Panc1 (cell line): ENCODE measurements at regions not wholly inside any gene's neighbourhood (a gene's known extent, or its start where the extent isn't known, plus 50 kb on each side); places are given as distances from the start of the nearest gene placed in this dataset.

Source experiments
- ATAC-seq: fragments of 200-7000 bp; cut with Tn5 transposase; 2 replicates; pipeline ENCODE4 v1.9.1; 2020; ENCODE audit warnings: mild to moderate bottlenecking, moderate library complexity
- BruUV-seq: library from RNA; stranded (reverse); fragments of 400-500 nt; replicated peaks from 2 replicates; lab custom pipeline; 2021; lab: Mats Ljungman, UMichigan
- CTCF ChIA-PET: fragments of 300-600 bp; sonication (Branson Sonifier 250); formaldehyde crosslinking; loops from one replicate; lab custom pipeline; 2022; ENCODE audit warnings: antibody characterized with exemption; lab: Charles Lee
- POLR2A ChIA-PET: fragments of 300-600 bp; sonication (Branson Sonifier 250); formaldehyde crosslinking; loops from one replicate; lab custom pipeline; 2022; ENCODE audit warnings: antibody characterized with exemption; lab: Charles Lee
- DNase-seq: peaks from one replicate; pipeline ENCODE4 v3.0.0-alpha.2; 2010; ENCODE audit warnings: low read depth, low spot score
- H3K27ac ChIP-seq: 2 replicates; pipeline ENCODE4 v1.5.1; 2011; ENCODE audit warnings: mild to moderate bottlenecking, low read length, inconsistent platforms
- H3K27me3 ChIP-seq: fragments of 200-500 bp; sonication (Bioruptor generic); 2 replicates; pipeline ENCODE4 v1.6.0; 2014; ENCODE audit warnings: low read length, inconsistent platforms; ENCODE audit not compliant: control insufficient read depth, insufficient read depth
- H3K36me3 ChIP-seq: fragments of 200-500 bp; sonication (Bioruptor generic); 2 replicates; pipeline ENCODE4 v1.5.1; 2014; ENCODE audit warnings: inconsistent platforms, mild to moderate bottlenecking, low read length, moderate library complexity; ENCODE audit not compliant: control insufficient read depth, insufficient read depth
- H3K4me1 ChIP-seq: 2 replicates; pipeline ENCODE4 v1.5.1; 2011; ENCODE audit warnings: inconsistent platforms, mild to moderate bottlenecking, low read length, moderate library complexity; ENCODE audit not compliant: control insufficient read depth, insufficient read depth
- H3K4me3 ChIP-seq, 2 experiments: 2 replicates each; pipeline ENCODE4 v1.5.1; 2011 to 2012; ENCODE audit warnings: low read depth in 2 of 2, low read length in 2 of 2, mild to moderate bottlenecking in 2 of 2, inconsistent platforms in 1 of 2, moderate library complexity in 1 of 2
- H3K9me3 ChIP-seq: fragments of 200-500 bp; sonication (Bioruptor generic); 2 replicates; pipeline ENCODE4 v1.5.1; 2014; ENCODE audit warnings: low read depth, mild to moderate bottlenecking, inconsistent platforms, low read length, moderate library complexity; ENCODE audit not compliant: control insufficient read depth, insufficient read depth
- POLR2AphosphoS5 ChIP-seq: IDR thresholded peaks from 2 replicates; pipeline ENCODE4 v1.6.1; 2012; ENCODE audit warnings: mild to moderate bottlenecking, low read depth, low read length, moderate library complexity
- SIN3A ChIP-seq: IDR thresholded peaks from 2 replicates; pipeline ENCODE4 v1.6.1; 2012; ENCODE audit warnings: low read depth, mild to moderate bottlenecking, low read length, moderate library complexity, borderline replicate concordance; ENCODE audit not compliant: insufficient read depth
- TCF7L2 ChIP-seq: IDR thresholded peaks from 2 replicates; pipeline ENCODE4 v1.6.1; 2011; ENCODE audit warnings: mild to moderate bottlenecking, low read depth, low read length, inconsistent platforms
- in situ Hi-C: cut with HindIII; loops from 2 replicates; pipeline ENCODE4 v1.10.0; 2016; ENCODE audit warnings: low sequenced_read_pairs, low pct_unique_long_range_greater_than_20kb
- intact Hi-C: fragments of 100-400 bp; cut with micrococcal nuclease; formaldehyde crosslinking; loops from one replicate; pipeline ENCODE4 v1.10.0; 2022; ENCODE audit not compliant: unreplicated experiment
- TF ChIP-seq, protein P1 (sequence below): fragments of 450-650 bp; IDR thresholded peaks from 2 replicates; pipeline ENCODE4 v1.5.1; 2017; ENCODE audit warnings: mild to moderate bottlenecking
- TF ChIP-seq, protein P2 (sequence below), 2 experiments: IDR thresholded peaks; 2 replicates each; pipeline ENCODE4 v1.6.1; 2011 to 2012; ENCODE audit warnings: low read depth in 2 of 2, control low read depth in 1 of 2, low read length in 1 of 2, mild to moderate bottlenecking in 1 of 2, moderate library complexity in 1 of 2; ENCODE audit not compliant: insufficient read depth in 1 of 2

DNA sequence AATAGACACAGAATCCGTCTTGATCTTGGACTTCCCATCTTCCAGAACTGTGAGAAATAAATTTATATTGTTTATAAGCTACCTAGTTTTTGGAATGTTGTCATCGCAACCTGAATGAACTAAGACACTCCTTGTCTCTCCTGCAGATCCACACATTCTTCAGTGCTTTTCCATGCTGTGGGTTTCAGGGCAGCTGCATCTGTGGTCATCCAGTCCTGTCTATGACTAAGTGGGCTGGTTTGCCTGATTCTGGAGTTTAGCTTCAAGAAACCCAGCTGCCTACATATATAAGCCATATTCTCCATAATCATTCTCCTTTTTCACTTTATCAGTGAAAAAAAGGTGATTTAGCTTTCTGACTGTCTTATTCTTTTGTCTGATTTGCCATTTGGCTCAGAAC is 170.3 kb upstream of the KIT start:
- H3K9me3 ChIP-seq: no peaks in the 10 kb centered on the region
- intact Hi-C loops: no loop called here
- no peaks in the 10 kb centered on the region for H3K4me1 ChIP-seq
- no TSS peak for BruUV-seq
- no peak overlapping the region for H3K27ac ChIP-seq
- no peak for DNase-seq
- POLR2A ChIA-PET: no interaction called here
- no peaks in the 10 kb centered on the region for H3K36me3 ChIP-seq
- TF ChIP-seq, protein P1, sequence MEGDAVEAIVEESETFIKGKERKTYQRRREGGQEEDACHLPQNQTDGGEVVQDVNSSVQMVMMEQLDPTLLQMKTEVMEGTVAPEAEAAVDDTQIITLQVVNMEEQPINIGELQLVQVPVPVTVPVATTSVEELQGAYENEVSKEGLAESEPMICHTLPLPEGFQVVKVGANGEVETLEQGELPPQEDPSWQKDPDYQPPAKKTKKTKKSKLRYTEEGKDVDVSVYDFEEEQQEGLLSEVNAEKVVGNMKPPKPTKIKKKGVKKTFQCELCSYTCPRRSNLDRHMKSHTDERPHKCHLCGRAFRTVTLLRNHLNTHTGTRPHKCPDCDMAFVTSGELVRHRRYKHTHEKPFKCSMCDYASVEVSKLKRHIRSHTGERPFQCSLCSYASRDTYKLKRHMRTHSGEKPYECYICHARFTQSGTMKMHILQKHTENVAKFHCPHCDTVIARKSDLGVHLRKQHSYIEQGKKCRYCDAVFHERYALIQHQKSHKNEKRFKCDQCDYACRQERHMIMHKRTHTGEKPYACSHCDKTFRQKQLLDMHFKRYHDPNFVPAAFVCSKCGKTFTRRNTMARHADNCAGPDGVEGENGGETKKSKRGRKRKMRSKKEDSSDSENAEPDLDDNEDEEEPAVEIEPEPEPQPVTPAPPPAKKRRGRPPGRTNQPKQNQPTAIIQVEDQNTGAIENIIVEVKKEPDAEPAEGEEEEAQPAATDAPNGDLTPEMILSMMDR: no peak
- TF ChIP-seq TCF7L2: no peak
- TF ChIP-seq POLR2AphosphoS5: no peak
- no peak for TF ChIP-seq SIN3A
- TF ChIP-seq, protein P2, sequence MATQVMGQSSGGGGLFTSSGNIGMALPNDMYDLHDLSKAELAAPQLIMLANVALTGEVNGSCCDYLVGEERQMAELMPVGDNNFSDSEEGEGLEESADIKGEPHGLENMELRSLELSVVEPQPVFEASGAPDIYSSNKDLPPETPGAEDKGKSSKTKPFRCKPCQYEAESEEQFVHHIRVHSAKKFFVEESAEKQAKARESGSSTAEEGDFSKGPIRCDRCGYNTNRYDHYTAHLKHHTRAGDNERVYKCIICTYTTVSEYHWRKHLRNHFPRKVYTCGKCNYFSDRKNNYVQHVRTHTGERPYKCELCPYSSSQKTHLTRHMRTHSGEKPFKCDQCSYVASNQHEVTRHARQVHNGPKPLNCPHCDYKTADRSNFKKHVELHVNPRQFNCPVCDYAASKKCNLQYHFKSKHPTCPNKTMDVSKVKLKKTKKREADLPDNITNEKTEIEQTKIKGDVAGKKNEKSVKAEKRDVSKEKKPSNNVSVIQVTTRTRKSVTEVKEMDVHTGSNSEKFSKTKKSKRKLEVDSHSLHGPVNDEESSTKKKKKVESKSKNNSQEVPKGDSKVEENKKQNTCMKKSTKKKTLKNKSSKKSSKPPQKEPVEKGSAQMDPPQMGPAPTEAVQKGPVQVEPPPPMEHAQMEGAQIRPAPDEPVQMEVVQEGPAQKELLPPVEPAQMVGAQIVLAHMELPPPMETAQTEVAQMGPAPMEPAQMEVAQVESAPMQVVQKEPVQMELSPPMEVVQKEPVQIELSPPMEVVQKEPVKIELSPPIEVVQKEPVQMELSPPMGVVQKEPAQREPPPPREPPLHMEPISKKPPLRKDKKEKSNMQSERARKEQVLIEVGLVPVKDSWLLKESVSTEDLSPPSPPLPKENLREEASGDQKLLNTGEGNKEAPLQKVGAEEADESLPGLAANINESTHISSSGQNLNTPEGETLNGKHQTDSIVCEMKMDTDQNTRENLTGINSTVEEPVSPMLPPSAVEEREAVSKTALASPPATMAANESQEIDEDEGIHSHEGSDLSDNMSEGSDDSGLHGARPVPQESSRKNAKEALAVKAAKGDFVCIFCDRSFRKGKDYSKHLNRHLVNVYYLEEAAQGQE (IDR thresholded peaks at IDR 0.05; ENCODE audit: insufficient read depth in 1 of 2, low read depth in 2 of 2, low read length in 1 of 2): no peak
- in situ Hi-C loops: no loop called here
- no peaks in the 10 kb centered on the region for H3K27me3 ChIP-seq
- no peak for ATAC-seq
- CTCF ChIA-PET: no interaction called here
- H3K4me3 ChIP-seq: no peak overlapping the region

DNA sequence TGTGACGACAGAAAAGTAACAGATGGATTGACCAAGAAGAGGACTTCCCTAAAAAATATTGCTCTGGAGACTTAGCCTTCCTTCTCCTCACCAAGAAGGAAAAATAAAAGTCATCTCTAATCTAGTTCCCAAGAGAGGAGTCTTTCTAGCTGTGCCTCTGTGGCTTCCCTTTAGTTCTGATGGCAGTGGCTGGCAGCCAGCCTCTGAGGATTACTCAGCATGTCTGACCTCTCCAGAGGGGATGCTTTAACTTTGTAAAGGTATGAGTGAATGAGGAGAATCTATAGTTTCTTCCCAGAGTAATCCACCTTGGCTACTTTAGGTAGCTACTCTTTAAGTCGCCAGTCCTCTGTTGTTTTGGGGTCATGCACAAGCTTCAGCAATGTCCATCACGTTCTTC is 163.9 kb upstream of the KIT start:
- no peak overlapping the region for H3K27ac ChIP-seq
- ChIA-PET POLR2A (no interaction called here), CTCF (no interaction called here)
- ATAC-seq (no peak), DNase-seq (no peak)
- no peaks in the 10 kb centered on the region for H3K9me3 ChIP-seq
- no TSS peak for BruUV-seq
- TF ChIP-seq POLR2AphosphoS5 (no peak), TCF7L2 (no peak), SIN3A (no peak)
- TF ChIP-seq, protein P1: no peak
- TF ChIP-seq, protein P2 (IDR thresholded peaks at IDR 0.05; ENCODE audit: insufficient read depth in 1 of 2, low read depth in 2 of 2, low read length in 1 of 2): no peak
- no peaks in the 10 kb centered on the region for H3K36me3 ChIP-seq
- in situ Hi-C loops: no loop called here
- no peak overlapping the region for H3K4me3 ChIP-seq
- no peaks in the 10 kb centered on the region for H3K27me3 ChIP-seq
- no peaks in the 10 kb centered on the region for H3K4me1 ChIP-seq
- intact Hi-C loops: no loop called here
